ENCODE measurements at regions not wholly inside any gene's neighbourhood (a gene's known extent, or its start where the extent isn't known, plus 50 kb on each side); places are given as distances from the start of the nearest gene placed in this dataset.
A peak's percentile ranks its signal among the peaks of the same experiment; 100 is the strongest.

GRCh38 chr6:159095616-159096015 lies 50.8 kb upstream of the TAGAP start:
- Mint-ChIP-seq H3K4me3 (no peak overlapping the region), H3K27me3 (no peaks in the 10 kb centered on the region), H3K9me3 (no peaks in the 10 kb centered on the region), H3K27ac (no peak overlapping the region), H3K4me1 (peaks cover 52% of the 10 kb centered on the region), H3K36me3 (peaks cover 4% of the 10 kb centered on the region)
- no peak for ATAC-seq (ENCODE audit: low read depth)
- POLR2A ChIA-PET: interaction anchor here (0.6 to 8.3 kb wide), 5 partner anchors 8 to 52 kb away, joined by 3 to 137 read pairs (median 21); partner anchors contain the start of gene TAGAP
- no peak for DNase-seq

DNA sequence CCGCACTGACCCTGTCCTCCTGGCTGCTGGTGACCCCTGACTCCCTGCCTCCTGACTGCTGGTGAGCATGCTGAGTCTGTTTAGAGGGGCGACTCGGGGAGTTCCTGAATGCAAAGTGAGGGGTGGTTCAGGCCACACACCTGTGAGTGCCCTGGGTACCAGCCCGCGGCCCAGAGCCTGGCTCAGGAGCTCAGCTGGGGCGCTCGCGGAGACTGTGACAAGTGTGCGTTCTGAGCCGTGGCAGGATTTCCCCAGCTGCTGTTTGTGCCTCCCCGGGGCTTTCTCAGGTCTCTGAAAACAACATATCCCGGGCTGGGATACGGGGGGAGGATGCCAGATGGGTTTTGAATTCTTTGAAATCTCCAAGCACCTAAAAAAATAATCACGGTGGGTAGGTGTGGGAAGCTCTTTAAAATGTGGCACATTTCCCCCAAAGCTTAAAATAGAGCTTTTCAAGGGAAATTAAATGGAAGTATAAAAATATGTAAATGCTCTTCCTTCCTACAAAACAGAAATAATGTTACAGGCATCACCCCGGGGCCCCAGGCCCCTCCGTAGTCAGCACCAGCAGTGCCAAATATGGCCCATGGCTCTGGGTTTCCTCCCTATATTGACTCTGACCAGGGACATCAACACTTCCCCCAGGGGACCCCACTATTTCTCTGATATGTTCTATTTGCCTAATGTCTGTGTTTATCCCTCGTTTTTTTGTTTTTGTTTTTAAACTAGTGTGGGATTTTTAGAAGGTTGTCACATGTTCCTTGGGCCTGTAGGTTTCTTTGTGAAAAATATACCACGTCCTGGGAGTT lies 49.9 kb upstream of the TAGAP start:
- Mint-ChIP-seq H3K27ac (peak overlapping the region; percentile 87), H3K9me3 (no peaks in the 10 kb centered on the region), H3K4me3 (peak overlapping the region; percentile 67), H3K4me1 (peaks cover 50% of the 10 kb centered on the region), H3K36me3 (peaks cover 2% of the 10 kb centered on the region), H3K27me3 (no peaks in the 10 kb centered on the region)
- DNase-seq: peak; percentile 50
- POLR2A ChIA-PET: interaction anchor here (1.0 to 8.3 kb wide), 5 partner anchors 9 to 51 kb away, joined by 5 to 137 read pairs (median 21); partner anchors contain the start of gene TAGAP
- peak; percentile 48 for ATAC-seq (ENCODE audit: low read depth)

Data from activated naive CD8-positive, alpha-beta T cell treated with anti-CD3 and anti-CD28 coated beads, Interleukin-2, amount 10 ng/mL, durations not matched to agents 7 days and 5 days (primary cell).